Choroid plexus epithelial cell (primary cell): ENCODE measurements at regions not wholly inside any gene's neighbourhood (a gene's known extent, or its start where the extent isn't known, plus 50 kb on each side); places are given as distances from the start of the nearest gene placed in this dataset.

ENCODE experiments used
- DNase-seq: peaks from one replicate; pipeline ENCODE4 v3.0.0-alpha.2; 2010; ENCODE audit warnings: low read depth
- H3K4me3 ChIP-seq: 2 replicates; pipeline ENCODE4 v1.5.1; 2011; ENCODE audit warnings: low read depth, mild to moderate bottlenecking, control low read depth, low read length, moderate library complexity
- TF ChIP-seq, protein P1 (sequence below): conservative IDR thresholded peaks from 2 replicates; pipeline ENCODE4 v1.5.1; 2011; ENCODE audit warnings: low read depth, mild to moderate bottlenecking, control low read depth, inconsistent platforms, low read length, moderate library complexity

DNA sequence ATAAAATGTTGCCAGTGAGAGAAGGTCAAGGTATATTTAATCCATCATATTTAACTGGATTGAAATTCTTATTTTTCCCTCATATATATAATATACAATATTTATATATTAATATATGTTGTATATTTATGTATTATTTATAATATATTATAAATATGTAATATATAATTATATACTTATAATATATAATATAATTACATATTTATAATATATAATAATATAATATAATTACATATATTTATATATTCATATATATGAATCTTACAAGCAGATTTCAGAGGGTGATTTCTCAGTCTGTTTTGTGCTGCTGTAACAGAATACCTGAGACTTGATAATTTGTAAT is 52.7 kb upstream of the TLE3 start:
- TF ChIP-seq, protein P1, sequence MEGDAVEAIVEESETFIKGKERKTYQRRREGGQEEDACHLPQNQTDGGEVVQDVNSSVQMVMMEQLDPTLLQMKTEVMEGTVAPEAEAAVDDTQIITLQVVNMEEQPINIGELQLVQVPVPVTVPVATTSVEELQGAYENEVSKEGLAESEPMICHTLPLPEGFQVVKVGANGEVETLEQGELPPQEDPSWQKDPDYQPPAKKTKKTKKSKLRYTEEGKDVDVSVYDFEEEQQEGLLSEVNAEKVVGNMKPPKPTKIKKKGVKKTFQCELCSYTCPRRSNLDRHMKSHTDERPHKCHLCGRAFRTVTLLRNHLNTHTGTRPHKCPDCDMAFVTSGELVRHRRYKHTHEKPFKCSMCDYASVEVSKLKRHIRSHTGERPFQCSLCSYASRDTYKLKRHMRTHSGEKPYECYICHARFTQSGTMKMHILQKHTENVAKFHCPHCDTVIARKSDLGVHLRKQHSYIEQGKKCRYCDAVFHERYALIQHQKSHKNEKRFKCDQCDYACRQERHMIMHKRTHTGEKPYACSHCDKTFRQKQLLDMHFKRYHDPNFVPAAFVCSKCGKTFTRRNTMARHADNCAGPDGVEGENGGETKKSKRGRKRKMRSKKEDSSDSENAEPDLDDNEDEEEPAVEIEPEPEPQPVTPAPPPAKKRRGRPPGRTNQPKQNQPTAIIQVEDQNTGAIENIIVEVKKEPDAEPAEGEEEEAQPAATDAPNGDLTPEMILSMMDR = no peak
- H3K4me3 ChIP-seq = no peak overlapping the region
- no peak for DNase-seq

DNA sequence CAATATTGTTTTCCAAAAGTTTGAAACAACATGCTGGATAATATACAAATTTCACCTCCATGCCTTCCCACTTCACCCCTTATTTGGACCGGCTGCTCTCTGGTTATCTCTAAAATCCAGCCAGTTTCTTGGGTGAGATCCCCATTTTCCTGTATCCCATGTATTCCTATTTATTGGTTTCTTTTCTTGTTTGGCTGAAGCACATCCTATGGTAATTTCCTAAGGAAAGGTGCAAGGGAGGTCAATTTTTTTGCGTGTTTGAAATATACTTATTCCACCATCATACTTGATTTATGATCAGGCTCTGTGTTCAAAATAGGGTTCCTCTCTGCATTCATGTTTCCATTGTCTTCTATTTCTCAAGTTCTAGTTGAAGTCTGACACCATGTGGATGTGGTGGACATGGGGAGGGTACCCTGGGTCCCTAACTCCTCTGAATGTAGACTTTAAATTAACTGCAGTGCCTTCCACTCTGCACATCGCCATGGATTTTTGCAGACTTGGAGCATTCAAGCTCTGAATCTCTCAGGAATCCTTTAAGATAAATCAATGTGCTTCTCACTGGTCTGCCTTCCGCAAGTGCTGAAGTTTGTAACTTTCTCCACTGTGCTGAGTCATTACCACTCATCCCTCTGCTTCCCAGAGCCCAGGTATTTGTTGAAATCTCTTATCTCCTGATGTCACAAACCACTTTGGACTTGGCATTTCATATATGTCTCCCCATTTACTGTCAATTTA is 52.1 kb upstream of the TLE3 start:
- TF ChIP-seq, protein P1 = peak; percentile 20
- peak; percentile 79 for DNase-seq
- no peak overlapping the region for H3K4me3 ChIP-seq

DNA sequence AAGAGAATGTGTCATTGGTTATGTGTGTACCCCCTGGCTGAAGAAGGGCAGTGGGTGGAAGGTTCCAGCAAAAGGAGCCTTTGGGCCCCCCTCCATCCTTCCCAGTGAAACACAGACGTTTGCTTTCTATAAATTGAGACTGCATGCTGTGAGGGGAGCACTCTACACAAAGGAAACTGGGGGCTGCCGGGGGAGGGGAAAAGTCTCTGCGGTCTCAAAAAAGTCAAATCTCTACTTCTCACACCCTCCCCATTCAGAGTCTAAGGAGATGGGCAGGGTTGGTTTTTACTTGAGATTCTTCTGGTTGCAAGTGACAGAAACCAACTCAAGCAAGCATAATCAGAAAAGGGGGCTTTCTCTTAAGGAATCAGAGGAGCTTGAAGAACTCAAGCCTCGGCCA is 50.1 kb upstream of the TLE3 start:
- TF ChIP-seq, protein P1 = no peak
- no peak overlapping the region for H3K4me3 ChIP-seq
- no peak for DNase-seq
